Keratinocyte (primary cell): ENCODE measurements at regions not wholly inside any gene's neighbourhood (a gene's known extent, or its start where the extent isn't known, plus 50 kb on each side); places are given as distances from the start of the nearest gene placed in this dataset.

Source experiments
- CTCF ChIP-seq, 3 experiments: IDR thresholded peaks in 1 of 3; conservative IDR thresholded peaks in 1 of 3; optimal IDR thresholded peaks in 1 of 3; 2 replicates in 2 of 3; 3 replicates in 1 of 3; pipeline versions ENCODE3 to v1.5.1; 2011; ENCODE audit warnings: low read length in 3 of 3, mild to moderate bottlenecking in 3 of 3, moderate library complexity in 2 of 3, control low read depth in 1 of 3, inconsistent platforms in 1 of 3; ENCODE audit not compliant: insufficient read depth in 2 of 3; ENCODE audit errors: extremely low read depth in 1 of 3
- EZH2 ChIP-seq: IDR thresholded peaks from one replicate; pipeline ENCODE4 v1.6.1; 2012; ENCODE audit warnings: inconsistent platforms, mild to moderate bottlenecking, low read length, moderate library complexity

- TF ChIP-seq CTCF (optimal IDR thresholded peaks at IDR 0.05 in 1 of 3, IDR thresholded peaks at IDR 0.05 in 1 of 3, conservative IDR thresholded peaks at IDR 0.05 in 1 of 3; ENCODE audit: extremely low read depth in 1 of 3, insufficient read depth in 2 of 3, low read length in 3 of 3) (no peak), EZH2 (no peak)
Measured at GRCh38 chr5:1661831-1662558, 137.6 kb downstream of the MRPL36 start.
